ENCODE measurements at regions not wholly inside any gene's neighbourhood (a gene's known extent, or its start where the extent isn't known, plus 50 kb on each side); places are given as distances from the start of the nearest gene placed in this dataset.

DNA sequence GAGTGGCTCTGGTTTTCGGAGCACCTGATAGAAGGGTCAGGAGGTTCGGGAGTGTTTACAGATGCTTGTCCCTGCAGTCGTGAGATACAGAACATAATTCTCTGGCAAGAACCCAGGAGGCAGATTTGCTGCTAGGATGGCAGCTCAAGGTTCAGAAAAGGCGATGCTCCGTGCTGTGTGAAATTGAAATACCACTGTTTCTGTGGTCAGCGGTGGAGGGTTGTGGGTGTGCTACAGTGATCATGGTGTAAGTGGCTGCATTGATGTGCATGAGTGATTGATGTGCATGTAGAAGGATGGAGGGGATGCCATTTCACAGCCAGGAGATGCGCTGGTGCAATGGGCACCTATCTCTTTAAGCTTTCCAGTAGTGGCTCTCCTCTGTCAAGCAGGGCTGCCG lies 322.1 kb downstream of the GALR1 start:
- no peak for DNase-seq (ENCODE audit: low spot score)
- Mint-ChIP-seq H3K9me3 (no peaks in the 10 kb centered on the region), H3K27ac (no peak overlapping the region), H3K27me3 (ENCODE audit: low read depth) (no peaks in the 10 kb centered on the region), H3K4me1 (ENCODE audit: low read depth) (no peaks in the 10 kb centered on the region), H3K4me3 (no peak overlapping the region), H3K36me3 (ENCODE audit: low read depth) (no peaks in the 10 kb centered on the region)

DNA sequence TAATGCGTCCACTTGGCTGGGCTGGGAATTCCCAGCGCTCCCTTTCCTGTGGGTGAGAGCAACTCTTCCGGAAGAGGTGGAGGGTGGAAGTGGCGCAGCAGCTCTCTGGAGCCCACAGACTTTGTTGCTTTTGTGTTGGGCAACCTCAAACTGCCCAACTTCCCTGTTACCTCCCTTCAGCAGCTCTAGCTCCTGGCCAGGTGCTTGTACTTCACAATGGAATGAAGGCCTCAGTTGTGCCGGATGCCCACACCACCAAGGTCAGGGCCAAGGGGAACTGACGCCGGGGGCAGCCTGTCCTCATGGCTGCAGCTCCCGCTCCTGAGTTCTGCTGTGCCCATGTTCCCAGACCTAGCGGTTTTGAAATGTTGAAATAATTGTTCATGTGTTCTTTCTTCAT lies 322.9 kb downstream of the GALR1 start:
- Mint-ChIP-seq H3K27ac (no peak overlapping the region), H3K36me3 (ENCODE audit: low read depth) (no peaks in the 10 kb centered on the region), H3K9me3 (no peaks in the 10 kb centered on the region), H3K4me3 (no peak overlapping the region), H3K4me1 (ENCODE audit: low read depth) (no peaks in the 10 kb centered on the region), H3K27me3 (ENCODE audit: low read depth) (no peaks in the 10 kb centered on the region)
- no peak for DNase-seq (ENCODE audit: low spot score)

DNA sequence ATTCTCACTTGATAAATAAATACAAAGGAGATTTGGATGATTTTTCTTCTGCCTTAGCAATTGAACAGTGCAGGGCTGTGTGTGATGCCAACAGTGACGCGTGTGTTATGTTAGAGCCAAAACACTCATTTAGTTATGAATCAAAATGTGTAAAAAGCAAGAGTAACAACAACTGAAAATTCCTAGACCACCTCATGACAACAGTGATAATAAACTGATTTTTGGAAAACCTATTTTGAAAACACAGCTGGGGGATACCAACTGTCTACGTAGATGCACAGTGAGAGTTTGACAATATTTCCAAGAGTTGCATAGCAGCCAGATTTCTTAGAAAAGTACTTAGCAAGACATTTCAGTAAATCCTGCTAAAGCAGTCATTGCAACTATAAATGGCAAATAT lies 323.9 kb downstream of the GALR1 start:
- Mint-ChIP-seq H3K27me3 (ENCODE audit: low read depth) (no peaks in the 10 kb centered on the region), H3K9me3 (no peaks in the 10 kb centered on the region), H3K36me3 (ENCODE audit: low read depth) (no peaks in the 10 kb centered on the region), H3K4me3 (no peak overlapping the region), H3K4me1 (ENCODE audit: low read depth) (no peaks in the 10 kb centered on the region), H3K27ac (no peak overlapping the region)
- no peak for DNase-seq (ENCODE audit: low spot score)

DNA sequence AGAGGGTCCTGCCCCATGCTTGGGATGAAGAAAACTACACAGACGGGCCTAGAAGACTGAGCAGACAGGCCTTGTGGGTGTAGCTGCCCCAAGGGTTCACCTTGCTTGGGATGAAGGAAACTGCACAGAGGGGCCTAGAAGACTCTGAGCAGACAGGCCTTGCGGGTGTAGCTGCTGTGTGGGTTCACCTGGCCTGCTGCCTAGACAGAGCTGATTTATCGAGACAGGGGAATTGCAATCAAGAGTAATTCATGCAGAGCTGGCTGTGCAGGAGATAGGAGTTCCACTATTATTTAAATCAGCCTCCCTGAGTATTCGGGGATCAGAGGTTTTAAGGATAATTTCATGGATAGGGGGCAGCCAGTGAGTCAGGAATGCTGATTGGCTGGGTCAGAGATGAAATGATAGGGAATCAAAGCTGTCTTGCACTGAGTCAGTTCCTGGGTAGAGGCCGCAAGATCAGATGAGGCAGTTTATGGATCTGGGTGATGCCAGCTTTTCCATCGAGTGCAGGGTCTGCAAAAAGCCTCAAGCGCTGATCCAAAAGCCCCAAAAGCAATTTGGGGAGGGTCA lies 341.4 kb downstream of the GALR1 start:
- no peaks in the 10 kb centered on the region for H3K4me1 Mint-ChIP-seq (ENCODE audit: low read depth)
- no peaks in the 10 kb centered on the region for H3K27me3 Mint-ChIP-seq (ENCODE audit: low read depth)
- no peaks in the 10 kb centered on the region for H3K9me3 Mint-ChIP-seq
- no peak overlapping the region for H3K27ac Mint-ChIP-seq
- no peaks in the 10 kb centered on the region for H3K36me3 Mint-ChIP-seq (ENCODE audit: low read depth)
- DNase-seq (ENCODE audit: low spot score): no peak
- H3K4me3 Mint-ChIP-seq: no peak overlapping the region

DNA sequence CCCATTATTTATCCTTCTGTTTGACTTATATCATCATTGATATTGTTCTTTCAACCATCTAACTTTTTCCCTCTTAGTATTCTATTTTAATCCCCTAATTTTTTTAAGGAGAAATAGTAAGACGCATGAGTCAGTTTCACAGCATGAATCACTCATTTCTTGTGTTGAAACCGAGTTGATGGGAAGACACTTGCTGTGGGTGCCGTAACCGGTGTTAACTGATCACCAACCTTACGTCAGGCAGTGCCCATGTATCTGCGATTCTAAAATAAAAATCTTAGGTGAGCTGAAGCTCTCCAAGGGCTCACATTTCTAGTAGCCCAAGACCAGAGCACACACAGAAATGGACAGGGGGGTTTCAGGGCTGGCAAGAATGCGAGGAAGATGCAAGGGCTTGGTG lies 348.1 kb downstream of the GALR1 start:
- DNase-seq (ENCODE audit: low spot score): no peak
- Mint-ChIP-seq H3K27ac (no peak overlapping the region), H3K36me3 (ENCODE audit: low read depth) (no peaks in the 10 kb centered on the region), H3K9me3 (no peaks in the 10 kb centered on the region), H3K27me3 (ENCODE audit: low read depth) (no peaks in the 10 kb centered on the region), H3K4me1 (ENCODE audit: low read depth) (no peaks in the 10 kb centered on the region), H3K4me3 (no peak overlapping the region)

DNA sequence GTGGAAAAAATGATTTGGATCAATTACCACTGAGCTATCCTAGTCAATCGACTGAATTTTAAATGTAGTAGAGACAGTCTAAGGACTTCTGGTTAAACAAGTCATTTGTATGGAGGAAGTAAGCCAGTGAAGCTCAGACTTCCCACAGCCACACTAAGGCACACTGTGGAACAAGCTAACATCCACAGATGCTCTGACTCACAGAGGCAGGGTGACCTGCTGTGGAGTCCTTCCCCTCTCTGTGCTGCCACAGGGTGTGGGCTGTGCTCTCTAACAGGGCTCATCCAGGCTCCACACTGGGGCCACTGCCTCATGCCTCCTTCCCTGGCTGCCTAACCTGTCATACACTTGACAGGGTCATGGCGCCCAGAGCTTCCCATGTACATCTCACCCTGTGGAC lies 351.0 kb downstream of the GALR1 start:
- H3K27me3 Mint-ChIP-seq (ENCODE audit: low read depth): no peaks in the 10 kb centered on the region
- H3K4me1 Mint-ChIP-seq (ENCODE audit: low read depth): no peaks in the 10 kb centered on the region
- DNase-seq (ENCODE audit: low spot score): no peak
- no peaks in the 10 kb centered on the region for H3K36me3 Mint-ChIP-seq (ENCODE audit: low read depth)
- no peaks in the 10 kb centered on the region for H3K9me3 Mint-ChIP-seq
- H3K27ac Mint-ChIP-seq: no peak overlapping the region
- no peak overlapping the region for H3K4me3 Mint-ChIP-seq

DNA sequence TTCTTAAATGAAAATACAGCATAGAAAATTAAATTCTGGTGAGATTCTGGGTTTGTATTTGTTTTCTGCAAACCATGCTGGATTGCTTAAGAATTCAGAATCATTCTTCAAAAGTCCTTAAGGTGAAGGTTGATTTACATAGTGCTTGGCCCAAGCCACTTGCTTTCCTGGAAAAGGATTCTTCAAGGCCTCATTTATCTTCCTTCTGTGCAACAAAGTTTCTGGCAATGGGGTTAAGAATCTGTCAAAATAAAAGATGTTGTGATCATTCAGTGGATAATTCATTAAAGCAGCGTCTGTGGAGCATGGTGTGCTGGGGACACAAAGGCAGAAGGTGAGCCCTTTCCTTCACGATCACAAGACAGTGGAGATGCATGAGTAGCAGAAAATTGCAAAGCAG lies 351.9 kb downstream of the GALR1 start:
- Mint-ChIP-seq H3K9me3 (no peaks in the 10 kb centered on the region), H3K27me3 (ENCODE audit: low read depth) (no peaks in the 10 kb centered on the region), H3K4me1 (ENCODE audit: low read depth) (no peaks in the 10 kb centered on the region), H3K4me3 (no peak overlapping the region), H3K36me3 (ENCODE audit: low read depth) (no peaks in the 10 kb centered on the region), H3K27ac (no peak overlapping the region)
- no peak for DNase-seq (ENCODE audit: low spot score)

DNA sequence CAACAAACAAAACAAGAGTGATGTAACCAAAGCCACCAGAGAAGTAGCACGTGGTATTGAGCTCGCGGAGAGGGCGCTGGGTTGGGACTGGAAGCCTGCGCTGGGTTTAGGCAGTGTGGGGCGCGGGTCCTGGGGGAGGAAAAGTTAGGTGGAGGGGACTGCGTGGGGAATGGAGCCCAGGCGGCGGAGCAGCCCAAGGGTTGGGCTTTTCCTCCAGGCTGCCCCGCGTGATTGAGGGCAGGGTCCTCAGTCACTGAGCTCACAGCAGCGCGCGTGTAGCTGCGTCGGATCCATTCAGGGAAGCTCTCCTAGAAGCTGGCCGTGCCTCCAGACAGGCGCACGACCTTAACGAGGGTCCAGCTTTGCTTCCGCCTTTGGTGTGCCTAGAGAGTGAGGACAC lies 357.4 kb downstream of the GALR1 start:
- Mint-ChIP-seq H3K4me3 (no peak overlapping the region), H3K36me3 (ENCODE audit: low read depth) (no peaks in the 10 kb centered on the region), H3K4me1 (ENCODE audit: low read depth) (no peaks in the 10 kb centered on the region), H3K27me3 (ENCODE audit: low read depth) (no peaks in the 10 kb centered on the region), H3K27ac (no peak overlapping the region), H3K9me3 (no peaks in the 10 kb centered on the region)
- no peak for DNase-seq (ENCODE audit: low spot score)

DNA sequence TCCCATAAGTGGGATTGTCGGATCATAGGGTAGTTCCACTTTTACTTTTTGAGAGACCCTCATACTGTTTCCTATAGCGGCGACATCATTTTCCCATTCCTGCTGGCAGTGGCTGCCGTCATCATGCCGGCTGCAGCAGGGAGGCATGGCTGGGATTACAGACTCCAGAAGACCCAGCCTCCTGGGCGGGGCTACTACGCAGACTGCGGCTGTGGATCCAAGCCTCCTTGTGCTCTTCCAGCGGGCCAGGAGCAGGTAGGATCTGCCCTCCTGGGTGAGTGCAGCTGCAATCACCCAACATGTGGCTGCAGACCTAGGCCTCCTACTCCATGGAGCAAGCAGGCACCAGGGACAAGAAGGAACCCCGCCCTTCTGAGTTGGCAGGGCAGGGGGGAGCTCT lies 359.2 kb downstream of the GALR1 start:
- no peaks in the 10 kb centered on the region for H3K9me3 Mint-ChIP-seq
- H3K36me3 Mint-ChIP-seq (ENCODE audit: low read depth): no peaks in the 10 kb centered on the region
- no peak overlapping the region for H3K27ac Mint-ChIP-seq
- DNase-seq (ENCODE audit: low spot score): no peak
- no peaks in the 10 kb centered on the region for H3K27me3 Mint-ChIP-seq (ENCODE audit: low read depth)
- H3K4me3 Mint-ChIP-seq: no peak overlapping the region
- H3K4me1 Mint-ChIP-seq (ENCODE audit: low read depth): no peaks in the 10 kb centered on the region

DNA sequence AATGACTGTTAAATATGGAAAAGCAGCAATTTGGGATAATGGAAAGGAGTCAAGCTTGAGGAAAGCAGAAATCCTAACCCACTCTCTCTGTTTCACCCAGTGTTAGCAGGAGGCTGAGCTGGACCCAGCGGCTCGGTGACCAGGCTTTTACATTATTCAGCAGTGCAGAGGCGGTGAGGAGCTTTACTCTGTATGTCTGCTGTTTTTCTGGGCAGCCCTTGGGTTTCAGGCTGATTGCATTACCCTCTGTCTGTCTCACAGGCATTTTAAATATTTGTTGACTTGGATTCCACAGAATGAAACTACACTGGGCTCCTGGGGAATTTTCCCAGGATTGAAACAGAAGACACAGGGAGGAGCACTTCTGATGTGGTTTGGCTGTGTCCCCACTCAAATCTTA lies 368.0 kb downstream of the GALR1 start:
- Mint-ChIP-seq H3K4me1 (ENCODE audit: low read depth) (no peaks in the 10 kb centered on the region), H3K9me3 (no peaks in the 10 kb centered on the region), H3K27ac (no peak overlapping the region), H3K27me3 (ENCODE audit: low read depth) (no peaks in the 10 kb centered on the region), H3K4me3 (no peak overlapping the region), H3K36me3 (ENCODE audit: low read depth) (no peaks in the 10 kb centered on the region)
- no peak for DNase-seq (ENCODE audit: low spot score)

DNA sequence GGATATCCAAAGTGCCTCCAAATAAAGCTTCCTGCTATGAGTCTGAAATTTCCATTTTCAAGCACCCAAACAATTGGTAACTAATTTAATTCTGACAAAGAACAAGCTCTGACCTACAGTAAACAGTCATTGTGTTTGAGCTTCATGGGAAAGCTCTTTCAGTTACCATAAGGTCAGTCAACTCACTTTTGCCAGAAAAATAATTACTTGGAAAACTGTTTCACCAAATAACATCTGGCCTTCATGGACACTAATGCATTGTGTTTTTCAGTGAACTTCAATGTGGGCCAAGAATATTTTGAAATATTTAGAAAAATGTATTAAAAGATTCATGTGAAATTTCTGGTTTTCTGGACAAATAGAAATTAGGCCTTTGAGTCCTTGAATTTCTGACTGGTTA lies 369.9 kb downstream of the GALR1 start:
- H3K36me3 Mint-ChIP-seq (ENCODE audit: low read depth): no peaks in the 10 kb centered on the region
- H3K4me3 Mint-ChIP-seq: no peak overlapping the region
- no peak for DNase-seq (ENCODE audit: low spot score)
- H3K9me3 Mint-ChIP-seq: no peaks in the 10 kb centered on the region
- H3K27me3 Mint-ChIP-seq (ENCODE audit: low read depth): no peaks in the 10 kb centered on the region
- no peaks in the 10 kb centered on the region for H3K4me1 Mint-ChIP-seq (ENCODE audit: low read depth)
- H3K27ac Mint-ChIP-seq: no peak overlapping the region

DNA sequence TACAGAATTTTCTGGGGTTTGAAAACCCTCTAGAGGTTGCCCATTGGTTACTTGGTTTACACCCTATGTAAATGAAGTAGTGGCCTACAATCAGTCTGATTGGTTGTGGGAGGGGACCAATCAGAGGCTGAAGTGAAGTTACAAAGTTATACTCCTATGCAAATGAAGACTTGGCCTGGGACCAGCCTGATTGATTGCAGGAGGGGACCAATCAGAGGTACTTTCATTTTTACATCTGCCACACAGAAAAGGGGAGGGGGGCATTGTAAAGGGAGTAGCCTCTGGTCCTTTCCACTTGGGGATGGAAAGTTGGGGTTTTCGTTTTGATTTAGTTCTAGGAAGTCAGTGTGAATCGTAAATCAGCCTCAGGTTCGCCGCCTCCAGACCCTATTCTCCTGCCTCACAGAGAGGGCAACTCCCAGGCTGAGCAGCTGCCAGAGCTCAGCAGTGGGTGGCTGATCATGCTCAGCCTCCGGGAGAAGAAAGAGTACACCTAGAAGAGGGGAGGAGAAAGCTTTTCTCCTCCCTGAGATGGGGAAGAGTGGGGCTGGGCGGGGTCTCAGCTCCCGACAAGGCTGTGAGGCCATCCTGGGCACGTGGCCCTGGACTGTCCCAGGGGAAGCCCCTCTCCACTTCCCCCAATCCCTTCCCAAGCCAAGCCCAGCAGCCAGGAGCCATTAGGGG lies 372.5 kb downstream of the GALR1 start:
- Mint-ChIP-seq H3K27ac (no peak overlapping the region), H3K4me3 (no peak overlapping the region), H3K27me3 (ENCODE audit: low read depth) (no peaks in the 10 kb centered on the region), H3K9me3 (no peaks in the 10 kb centered on the region), H3K36me3 (ENCODE audit: low read depth) (no peaks in the 10 kb centered on the region), H3K4me1 (ENCODE audit: low read depth) (no peaks in the 10 kb centered on the region)
- DNase-seq (ENCODE audit: low spot score): no peak

DNA sequence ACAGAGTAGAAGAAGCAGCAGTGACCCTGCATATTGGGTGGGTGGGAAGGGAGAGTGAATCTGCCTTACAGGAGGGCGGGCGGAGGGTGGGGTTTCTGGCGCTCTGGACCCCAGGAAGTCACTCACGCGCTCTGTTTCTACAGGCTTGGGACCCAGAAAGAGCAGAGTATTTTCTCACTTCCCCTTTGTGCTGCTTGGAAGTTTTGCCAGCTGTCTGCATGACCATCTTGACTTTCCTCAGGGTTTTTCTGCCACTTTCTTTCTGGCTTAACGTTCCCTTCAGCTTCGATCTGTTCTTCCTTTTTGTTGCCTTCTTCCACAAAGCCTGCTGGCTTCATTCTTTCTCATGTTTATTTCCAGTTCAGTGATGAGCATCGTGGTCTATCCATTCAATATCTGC lies 383.1 kb downstream of the GALR1 start:
- Mint-ChIP-seq H3K27ac (no peak overlapping the region), H3K9me3 (no peaks in the 10 kb centered on the region), H3K4me1 (ENCODE audit: low read depth) (no peaks in the 10 kb centered on the region), H3K27me3 (ENCODE audit: low read depth) (no peaks in the 10 kb centered on the region), H3K36me3 (ENCODE audit: low read depth) (no peaks in the 10 kb centered on the region), H3K4me3 (no peak overlapping the region)
- no peak for DNase-seq (ENCODE audit: low spot score)

DNA sequence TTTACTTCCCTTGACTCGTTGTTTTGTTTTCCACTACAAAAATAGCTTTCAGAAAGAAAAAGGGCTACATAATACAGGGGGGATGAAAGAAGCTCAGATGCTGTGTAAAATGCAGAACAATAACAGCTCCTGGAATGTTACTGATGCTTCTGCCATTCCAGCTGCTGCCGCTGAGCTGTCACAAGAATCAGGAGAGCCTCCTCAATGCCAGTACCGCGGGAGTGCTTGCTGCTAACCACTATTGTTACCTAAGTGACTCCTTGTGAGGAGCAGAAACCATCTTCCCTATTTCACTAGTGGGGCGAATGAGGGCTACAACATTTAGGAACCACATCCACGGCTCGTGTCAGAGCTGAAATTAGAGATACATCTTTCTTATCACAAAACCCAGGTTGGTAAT lies 384.8 kb downstream of the GALR1 start:
- peaks cover 5% of the 10 kb centered on the region for H3K27me3 Mint-ChIP-seq (ENCODE audit: low read depth)
- no peak for DNase-seq (ENCODE audit: low spot score)
- H3K9me3 Mint-ChIP-seq: no peaks in the 10 kb centered on the region
- H3K4me3 Mint-ChIP-seq: no peak overlapping the region
- H3K36me3 Mint-ChIP-seq (ENCODE audit: low read depth): no peaks in the 10 kb centered on the region
- no peaks in the 10 kb centered on the region for H3K4me1 Mint-ChIP-seq (ENCODE audit: low read depth)
- H3K27ac Mint-ChIP-seq: no peak overlapping the region

DNA sequence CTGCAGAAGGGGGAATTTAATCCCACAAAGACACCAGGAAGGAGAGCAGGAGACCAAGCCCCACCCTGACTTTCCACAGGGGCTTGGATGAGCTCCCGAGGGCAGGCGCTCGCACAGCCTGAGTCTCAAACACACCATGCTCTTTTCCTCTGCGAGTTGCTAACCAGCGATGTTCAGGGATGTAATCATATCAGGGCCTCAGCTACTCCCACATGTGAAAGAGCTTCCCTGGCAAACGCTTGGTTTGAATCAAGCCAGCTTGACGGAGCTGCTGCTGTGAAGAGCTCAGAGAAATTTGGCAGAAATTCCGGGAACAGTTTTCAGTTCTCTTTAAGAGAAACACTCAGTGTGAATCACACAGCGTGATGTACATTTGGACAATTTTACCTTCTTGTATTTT lies 385.8 kb downstream of the GALR1 start:
- H3K36me3 Mint-ChIP-seq (ENCODE audit: low read depth): no peaks in the 10 kb centered on the region
- H3K9me3 Mint-ChIP-seq: no peaks in the 10 kb centered on the region
- DNase-seq (ENCODE audit: low spot score): no peak
- H3K27me3 Mint-ChIP-seq (ENCODE audit: low read depth): peaks cover 5% of the 10 kb centered on the region
- no peaks in the 10 kb centered on the region for H3K4me1 Mint-ChIP-seq (ENCODE audit: low read depth)
- no peak overlapping the region for H3K27ac Mint-ChIP-seq
- H3K4me3 Mint-ChIP-seq: no peak overlapping the region
